ENCODE measurements at regions not wholly inside any gene's neighbourhood (a gene's known extent, or its start where the extent isn't known, plus 50 kb on each side); places are given as distances from the start of the nearest gene placed in this dataset.

GRCh38 chr5:99955962-99956361, 579.2 kb upstream of the FAM174A start:
- TF ChIP-seq CTCF (conservative IDR thresholded peaks at IDR 0.05 in 1 of 2, IDR thresholded peaks at IDR 0.05 in 1 of 2; ENCODE audit: extremely low read depth in 1 of 2, insufficient read depth in 1 of 2, low read depth in 1 of 2, low read length in 2 of 2): no peak
- TF ChIP-seq EZH2 (IDR thresholded peaks at IDR 0.05; ENCODE audit: borderline replicate concordance, low read length): no peak

Measured in mammary epithelial cell (primary cell).